WTC11 (cell line): ENCODE measurements at regions not wholly inside any gene's neighbourhood (a gene's known extent, or its start where the extent isn't known, plus 50 kb on each side); places are given as distances from the start of the nearest gene placed in this dataset.

Source experiments
- ATAC-seq: fragments of 200-7000 bp; cut with Tn5 transposase; 2 replicates; pipeline ENCODE4 v1.10.0; 2021; ENCODE audit warnings: mild to moderate bottlenecking, moderate library complexity
- CTCF ChIA-PET: fragments of 300-600 bp; sonication (Branson Sonifier 250); formaldehyde crosslinking; loops from one replicate; lab custom pipeline; 2021; ENCODE audit warnings: antibody characterized with exemption; lab: Charles Lee
- POLR2A ChIA-PET: fragments of 350-600 bp; sonication (Branson Sonifier 250); formaldehyde crosslinking; loops from one replicate; lab custom pipeline; 2021; ENCODE audit warnings: antibody characterized with exemption; lab: Charles Lee
- DNase-seq: peaks from one replicate; pipeline ENCODE4 v3.0.0; 2021; ENCODE audit warnings: low spot score
- H3K27ac Mint-ChIP-seq: 2 replicates; pipeline ENCODE4 v1.8.0; 2021; ENCODE audit warnings: mixed read lengths
- H3K27me3 Mint-ChIP-seq: 2 replicates; pipeline ENCODE4 v1.8.0; 2021; ENCODE audit warnings: low read depth, mild to moderate bottlenecking, moderate library complexity, mixed read lengths
- H3K36me3 Mint-ChIP-seq: 2 replicates; pipeline ENCODE4 v1.8.0; 2021; ENCODE audit warnings: mixed read lengths
- H3K4me1 Mint-ChIP-seq: 2 replicates; pipeline ENCODE4 v1.8.0; 2022; ENCODE audit warnings: mixed read lengths
- H3K4me3 Mint-ChIP-seq: 2 replicates; pipeline ENCODE4 v1.8.0; 2021; ENCODE audit warnings: mild to moderate bottlenecking, moderate library complexity, mixed read lengths
- H3K9me3 Mint-ChIP-seq: 2 replicates; pipeline ENCODE4 v1.8.0; 2021; ENCODE audit warnings: mixed read lengths
- ATF1 ChIP-seq: sonication (generic); formaldehyde crosslinking; IDR thresholded peaks from 2 replicates; pipeline ENCODE4 v1.8.1; 2023; ENCODE audit warnings: mild to moderate bottlenecking, moderate library complexity, missing genetic modification reagents
- ATF2 ChIP-seq: sonication (generic); formaldehyde crosslinking; IDR thresholded peaks from 2 replicates; pipeline ENCODE4 v1.8.1; 2022; ENCODE audit warnings: low read depth, missing genetic modification reagents, borderline replicate concordance
- ATF3 ChIP-seq: sonication (generic); formaldehyde crosslinking; conservative IDR thresholded peaks from 2 replicates; pipeline ENCODE4 v1.8.1; 2022; ENCODE audit warnings: mild to moderate bottlenecking, missing genetic modification reagents
- CREB1 ChIP-seq: sonication (generic); formaldehyde crosslinking; IDR thresholded peaks from 2 replicates; pipeline ENCODE4 v1.8.0; 2023; ENCODE audit warnings: mild to moderate bottlenecking, missing genetic modification reagents
- ETV6 ChIP-seq: sonication (generic); formaldehyde crosslinking; IDR thresholded peaks from 2 replicates; pipeline ENCODE4 v1.8.1; 2022; ENCODE audit warnings: mild to moderate bottlenecking, missing genetic modification reagents
- FOXJ3 ChIP-seq: sonication (generic); formaldehyde crosslinking; IDR thresholded peaks from 2 replicates; pipeline ENCODE4 v1.9.0; 2021; ENCODE audit warnings: missing genetic modification reagents, mild to moderate bottlenecking, borderline replicate concordance
- PREB ChIP-seq: sonication (generic); formaldehyde crosslinking; IDR thresholded peaks from 2 replicates; pipeline ENCODE4 v1.8.1; 2022; ENCODE audit warnings: mild to moderate bottlenecking, missing genetic modification reagents, moderate library complexity, borderline replicate concordance
- SMAD3 ChIP-seq: sonication (generic); formaldehyde crosslinking; IDR thresholded peaks from 2 replicates; pipeline ENCODE4 v1.8.0; 2022; ENCODE audit warnings: missing genetic modification reagents, mild to moderate bottlenecking, borderline replicate concordance
- ZNF138 ChIP-seq: sonication (generic); formaldehyde crosslinking; conservative IDR thresholded peaks from 2 replicates; pipeline ENCODE4 v1.8.1; 2022; ENCODE audit warnings: mild to moderate bottlenecking, moderate library complexity, missing genetic modification reagents
- ZNF512 ChIP-seq: sonication (generic); formaldehyde crosslinking; IDR thresholded peaks from 2 replicates; pipeline ENCODE4 v1.8.1; 2022; ENCODE audit warnings: missing genetic modification reagents, borderline replicate concordance
- TF ChIP-seq, protein P1 (sequence below): sonication (generic); formaldehyde crosslinking; IDR thresholded peaks from 2 replicates; pipeline ENCODE4 v1.8.0; 2022; ENCODE audit warnings: missing genetic modification reagents
- TF ChIP-seq, protein P2 (sequence below): sonication (generic); formaldehyde crosslinking; IDR thresholded peaks from 2 replicates; pipeline ENCODE4 v1.8.0; 2022; ENCODE audit warnings: mild to moderate bottlenecking, missing genetic modification reagents
- TF ChIP-seq, protein P3 (sequence below): sonication (generic); formaldehyde crosslinking; IDR thresholded peaks from 2 replicates; pipeline ENCODE4 v1.8.0; 2023; ENCODE audit warnings: missing genetic modification reagents, mild to moderate bottlenecking, borderline replicate concordance

DNA sequence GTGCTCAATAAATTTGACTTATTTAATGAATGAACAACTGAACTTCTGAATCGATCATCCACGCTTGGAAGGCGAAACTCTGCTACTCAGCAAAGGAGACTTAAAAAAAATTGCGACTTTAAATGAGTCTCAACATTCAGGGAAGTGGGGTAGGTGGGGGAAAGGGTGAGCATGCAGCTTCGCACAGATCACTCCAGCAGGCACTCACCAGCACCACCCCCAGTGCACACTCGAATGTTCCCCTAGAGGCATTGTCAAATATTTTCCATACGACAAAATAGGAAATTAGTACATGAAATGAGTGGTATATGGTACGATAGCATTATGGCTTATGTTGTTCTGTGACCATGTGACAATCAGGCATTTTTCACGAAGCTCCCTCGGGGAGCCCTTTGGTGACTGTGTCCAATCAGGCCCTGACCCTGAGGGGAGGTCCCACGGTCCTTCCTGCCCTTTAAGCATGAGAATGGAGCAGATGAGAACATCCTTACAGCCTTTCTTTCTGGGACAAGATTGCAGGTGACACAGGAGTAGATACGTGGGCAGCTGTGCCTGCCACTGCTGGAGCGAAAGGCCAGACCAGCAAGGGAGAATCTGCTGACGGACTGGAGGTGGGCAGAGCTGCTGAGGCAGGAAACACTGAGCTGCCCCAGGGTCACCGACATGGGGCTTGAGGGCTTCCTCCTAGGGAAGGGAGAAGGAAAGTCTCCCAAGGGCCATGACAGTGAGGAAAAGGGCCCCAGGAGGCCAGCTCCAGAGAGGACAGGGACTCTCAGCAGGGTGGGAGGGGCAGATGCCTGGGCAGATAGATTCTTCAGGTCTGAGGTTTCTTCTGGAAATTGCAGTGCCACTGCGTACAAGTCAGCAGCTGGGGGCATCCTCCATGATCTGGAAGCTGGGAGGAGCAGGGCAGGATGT is 101.3 kb upstream of the ID2 start (continued):
- TF ChIP-seq, protein P1, sequence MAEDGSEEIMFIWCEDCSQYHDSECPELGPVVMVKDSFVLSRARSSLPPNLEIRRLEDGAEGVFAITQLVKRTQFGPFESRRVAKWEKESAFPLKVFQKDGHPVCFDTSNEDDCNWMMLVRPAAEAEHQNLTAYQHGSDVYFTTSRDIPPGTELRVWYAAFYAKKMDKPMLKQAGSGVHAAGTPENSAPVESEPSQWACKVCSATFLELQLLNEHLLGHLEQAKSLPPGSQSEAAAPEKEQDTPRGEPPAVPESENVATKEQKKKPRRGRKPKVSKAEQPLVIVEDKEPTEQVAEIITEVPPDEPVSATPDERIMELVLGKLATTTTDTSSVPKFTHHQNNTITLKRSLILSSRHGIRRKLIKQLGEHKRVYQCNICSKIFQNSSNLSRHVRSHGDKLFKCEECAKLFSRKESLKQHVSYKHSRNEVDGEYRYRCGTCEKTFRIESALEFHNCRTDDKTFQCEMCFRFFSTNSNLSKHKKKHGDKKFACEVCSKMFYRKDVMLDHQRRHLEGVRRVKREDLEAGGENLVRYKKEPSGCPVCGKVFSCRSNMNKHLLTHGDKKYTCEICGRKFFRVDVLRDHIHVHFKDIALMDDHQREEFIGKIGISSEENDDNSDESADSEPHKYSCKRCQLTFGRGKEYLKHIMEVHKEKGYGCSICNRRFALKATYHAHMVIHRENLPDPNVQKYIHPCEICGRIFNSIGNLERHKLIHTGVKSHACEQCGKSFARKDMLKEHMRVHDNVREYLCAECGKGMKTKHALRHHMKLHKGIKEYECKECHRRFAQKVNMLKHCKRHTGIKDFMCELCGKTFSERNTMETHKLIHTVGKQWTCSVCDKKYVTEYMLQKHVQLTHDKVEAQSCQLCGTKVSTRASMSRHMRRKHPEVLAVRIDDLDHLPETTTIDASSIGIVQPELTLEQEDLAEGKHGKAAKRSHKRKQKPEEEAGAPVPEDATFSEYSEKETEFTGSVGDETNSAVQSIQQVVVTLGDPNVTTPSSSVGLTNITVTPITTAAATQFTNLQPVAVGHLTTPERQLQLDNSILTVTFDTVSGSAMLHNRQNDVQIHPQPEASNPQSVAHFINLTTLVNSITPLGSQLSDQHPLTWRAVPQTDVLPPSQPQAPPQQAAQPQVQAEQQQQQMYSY, result no peak
- TF ChIP-seq ETV6 (CRISPR knock-in tag) (no peak), ATF3 (CRISPR knock-in tag) (no peak), ATF1 (CRISPR knock-in tag) (no peak), ZNF138 (CRISPR knock-in tag) (no peak), PREB (no peak), ZNF512 (CRISPR knock-in tag) (no peak), CREB1 (no peak)
- TF ChIP-seq, protein P2, sequence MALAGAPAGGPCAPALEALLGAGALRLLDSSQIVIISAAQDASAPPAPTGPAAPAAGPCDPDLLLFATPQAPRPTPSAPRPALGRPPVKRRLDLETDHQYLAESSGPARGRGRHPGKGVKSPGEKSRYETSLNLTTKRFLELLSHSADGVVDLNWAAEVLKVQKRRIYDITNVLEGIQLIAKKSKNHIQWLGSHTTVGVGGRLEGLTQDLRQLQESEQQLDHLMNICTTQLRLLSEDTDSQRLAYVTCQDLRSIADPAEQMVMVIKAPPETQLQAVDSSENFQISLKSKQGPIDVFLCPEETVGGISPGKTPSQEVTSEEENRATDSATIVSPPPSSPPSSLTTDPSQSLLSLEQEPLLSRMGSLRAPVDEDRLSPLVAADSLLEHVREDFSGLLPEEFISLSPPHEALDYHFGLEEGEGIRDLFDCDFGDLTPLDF (CRISPR knock-in tag), result no peak

DNA sequence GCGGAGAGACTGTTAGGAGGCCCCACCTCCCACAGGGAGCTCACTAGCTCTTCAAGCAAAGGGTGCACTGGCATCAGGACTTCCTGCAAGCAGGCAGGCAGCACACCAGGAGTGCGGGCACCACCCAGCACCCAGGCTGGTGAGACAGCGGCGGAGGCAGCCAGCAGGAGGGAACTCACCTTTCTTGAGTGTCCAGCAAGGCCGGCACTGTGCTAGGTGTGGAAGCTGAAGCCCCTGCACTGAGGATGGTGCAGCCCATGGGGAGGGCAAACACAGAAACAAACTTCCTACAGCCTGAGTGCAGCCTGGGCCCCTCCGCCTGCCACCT is 100.7 kb upstream of the ID2 start:
- no peak overlapping the region for H3K4me3 Mint-ChIP-seq
- CTCF ChIA-PET, result no interaction called here
- ATAC-seq (no peak), DNase-seq (no peak)
- no peaks in the 10 kb centered on the region; the same call in none of the 2 replicates for H3K27me3 Mint-ChIP-seq
- no peaks in the 10 kb centered on the region for H3K9me3 Mint-ChIP-seq
- no peak for TF ChIP-seq ZNF138 (CRISPR knock-in tag)
- no peak for TF ChIP-seq SMAD3
- no peak for TF ChIP-seq FOXJ3
- no peak for TF ChIP-seq ATF2
- TF ChIP-seq, protein P3, sequence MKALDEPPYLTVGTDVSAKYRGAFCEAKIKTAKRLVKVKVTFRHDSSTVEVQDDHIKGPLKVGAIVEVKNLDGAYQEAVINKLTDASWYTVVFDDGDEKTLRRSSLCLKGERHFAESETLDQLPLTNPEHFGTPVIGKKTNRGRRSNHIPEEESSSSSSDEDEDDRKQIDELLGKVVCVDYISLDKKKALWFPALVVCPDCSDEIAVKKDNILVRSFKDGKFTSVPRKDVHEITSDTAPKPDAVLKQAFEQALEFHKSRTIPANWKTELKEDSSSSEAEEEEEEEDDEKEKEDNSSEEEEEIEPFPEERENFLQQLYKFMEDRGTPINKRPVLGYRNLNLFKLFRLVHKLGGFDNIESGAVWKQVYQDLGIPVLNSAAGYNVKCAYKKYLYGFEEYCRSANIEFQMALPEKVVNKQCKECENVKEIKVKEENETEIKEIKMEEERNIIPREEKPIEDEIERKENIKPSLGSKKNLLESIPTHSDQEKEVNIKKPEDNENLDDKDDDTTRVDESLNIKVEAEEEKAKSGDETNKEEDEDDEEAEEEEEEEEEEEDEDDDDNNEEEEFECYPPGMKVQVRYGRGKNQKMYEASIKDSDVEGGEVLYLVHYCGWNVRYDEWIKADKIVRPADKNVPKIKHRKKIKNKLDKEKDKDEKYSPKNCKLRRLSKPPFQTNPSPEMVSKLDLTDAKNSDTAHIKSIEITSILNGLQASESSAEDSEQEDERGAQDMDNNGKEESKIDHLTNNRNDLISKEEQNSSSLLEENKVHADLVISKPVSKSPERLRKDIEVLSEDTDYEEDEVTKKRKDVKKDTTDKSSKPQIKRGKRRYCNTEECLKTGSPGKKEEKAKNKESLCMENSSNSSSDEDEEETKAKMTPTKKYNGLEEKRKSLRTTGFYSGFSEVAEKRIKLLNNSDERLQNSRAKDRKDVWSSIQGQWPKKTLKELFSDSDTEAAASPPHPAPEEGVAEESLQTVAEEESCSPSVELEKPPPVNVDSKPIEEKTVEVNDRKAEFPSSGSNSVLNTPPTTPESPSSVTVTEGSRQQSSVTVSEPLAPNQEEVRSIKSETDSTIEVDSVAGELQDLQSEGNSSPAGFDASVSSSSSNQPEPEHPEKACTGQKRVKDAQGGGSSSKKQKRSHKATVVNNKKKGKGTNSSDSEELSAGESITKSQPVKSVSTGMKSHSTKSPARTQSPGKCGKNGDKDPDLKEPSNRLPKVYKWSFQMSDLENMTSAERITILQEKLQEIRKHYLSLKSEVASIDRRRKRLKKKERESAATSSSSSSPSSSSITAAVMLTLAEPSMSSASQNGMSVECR (CRISPR knock-in tag), result no peak
- TF ChIP-seq, protein P1, result no peak
- POLR2A ChIA-PET, result no interaction called here
- H3K36me3 Mint-ChIP-seq, result no peaks in the 10 kb centered on the region
- H3K27ac Mint-ChIP-seq, result no peak overlapping the region
- peaks cover 66% of the 10 kb centered on the region for H3K4me1 Mint-ChIP-seq
